ENCODE measurements at regions not wholly inside any gene's neighbourhood (a gene's known extent, or its start where the extent isn't known, plus 50 kb on each side); places are given as distances from the start of the nearest gene placed in this dataset.

DNA sequence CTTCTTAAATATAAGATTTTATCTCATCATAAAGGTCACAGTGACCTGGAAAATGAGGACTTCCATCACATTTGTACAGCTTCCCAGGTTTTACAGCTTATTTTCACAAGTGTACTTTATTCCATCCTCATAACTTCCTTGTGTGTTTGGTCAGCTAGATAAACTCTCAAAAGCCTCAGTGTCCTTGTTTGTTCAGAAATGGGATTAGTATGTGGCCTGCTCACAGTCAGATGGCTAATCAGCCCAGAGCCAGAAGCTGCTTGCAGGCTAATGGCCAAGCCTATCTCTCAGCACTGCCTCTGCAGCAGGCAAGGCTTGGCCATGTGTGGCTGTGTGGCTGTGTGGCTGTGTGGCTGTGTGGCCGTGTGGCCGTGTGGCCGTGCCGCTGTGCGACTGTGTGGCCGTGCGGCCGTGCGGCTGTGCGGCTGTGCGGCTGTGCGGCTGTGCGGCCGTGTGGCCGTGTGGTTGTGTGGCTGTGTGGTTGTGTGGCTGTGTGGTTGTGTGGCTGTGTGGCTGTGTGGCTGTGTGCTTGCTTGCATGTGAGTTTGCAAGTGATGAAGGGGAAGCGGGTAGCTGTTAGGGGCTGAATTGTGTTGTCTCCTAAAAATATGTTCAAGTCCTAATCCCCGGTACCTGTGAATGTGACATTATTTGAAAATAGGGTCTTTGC is 233.0 kb upstream of the TNP1 start:
- TF ChIP-seq, protein P1, sequence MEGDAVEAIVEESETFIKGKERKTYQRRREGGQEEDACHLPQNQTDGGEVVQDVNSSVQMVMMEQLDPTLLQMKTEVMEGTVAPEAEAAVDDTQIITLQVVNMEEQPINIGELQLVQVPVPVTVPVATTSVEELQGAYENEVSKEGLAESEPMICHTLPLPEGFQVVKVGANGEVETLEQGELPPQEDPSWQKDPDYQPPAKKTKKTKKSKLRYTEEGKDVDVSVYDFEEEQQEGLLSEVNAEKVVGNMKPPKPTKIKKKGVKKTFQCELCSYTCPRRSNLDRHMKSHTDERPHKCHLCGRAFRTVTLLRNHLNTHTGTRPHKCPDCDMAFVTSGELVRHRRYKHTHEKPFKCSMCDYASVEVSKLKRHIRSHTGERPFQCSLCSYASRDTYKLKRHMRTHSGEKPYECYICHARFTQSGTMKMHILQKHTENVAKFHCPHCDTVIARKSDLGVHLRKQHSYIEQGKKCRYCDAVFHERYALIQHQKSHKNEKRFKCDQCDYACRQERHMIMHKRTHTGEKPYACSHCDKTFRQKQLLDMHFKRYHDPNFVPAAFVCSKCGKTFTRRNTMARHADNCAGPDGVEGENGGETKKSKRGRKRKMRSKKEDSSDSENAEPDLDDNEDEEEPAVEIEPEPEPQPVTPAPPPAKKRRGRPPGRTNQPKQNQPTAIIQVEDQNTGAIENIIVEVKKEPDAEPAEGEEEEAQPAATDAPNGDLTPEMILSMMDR (IDR thresholded peaks at IDR 0.05; ENCODE audit: insufficient read depth, low read length, poor library complexity, severe bottlenecking), result no peak
- H3K27me3 ChIP-seq (ENCODE audit: control insufficient read depth, insufficient read depth, low read length), result no peaks in the 10 kb centered on the region

GRCh38 chr2:217091531-217091930 is 231.7 kb upstream of the TNP1 start:
- no peaks in the 10 kb centered on the region for H3K27me3 ChIP-seq (ENCODE audit: control insufficient read depth, insufficient read depth, low read length)
- TF ChIP-seq, protein P1 (IDR thresholded peaks at IDR 0.05; ENCODE audit: insufficient read depth, low read length, poor library complexity, severe bottlenecking), result no peak
- DNase-seq (ENCODE audit: low read depth), result no peak
- H3K36me3 ChIP-seq (ENCODE audit: control insufficient read depth, insufficient read depth, low read length), result no peaks in the 10 kb centered on the region
- no peak overlapping the region for H3K4me3 ChIP-seq (ENCODE audit: low read depth, low read length)

More for the DNA sequence above, 233.0 kb upstream of the TNP1 start:
- Histone ChIP-seq H3K36me3 (ENCODE audit: control insufficient read depth, insufficient read depth, low read length) (no peaks in the 10 kb centered on the region), H3K4me3 (ENCODE audit: low read depth, low read length) (no peak overlapping the region)
- no peak for DNase-seq (ENCODE audit: low read depth)

DNA sequence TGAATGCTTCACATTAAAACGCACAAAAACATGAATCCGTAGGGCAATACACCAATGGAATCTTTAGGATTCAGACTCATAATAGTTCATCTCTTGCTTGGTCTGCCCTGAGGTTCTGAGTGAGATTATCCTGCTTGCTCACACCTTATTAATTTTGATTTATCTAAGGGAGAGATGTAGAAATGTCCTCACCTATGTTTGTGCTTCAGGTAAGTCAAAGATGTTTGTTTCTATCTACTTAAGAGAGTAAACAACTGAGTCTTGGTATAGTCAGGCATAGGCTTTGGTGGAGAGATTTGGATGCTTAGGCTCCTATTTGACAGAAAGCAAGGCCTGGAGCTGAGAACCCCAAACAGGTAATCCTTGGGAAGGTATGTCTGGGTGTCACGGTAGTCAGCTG is 231.0 kb upstream of the TNP1 start:
- no peak for DNase-seq (ENCODE audit: low read depth)
- Histone ChIP-seq H3K27me3 (ENCODE audit: control insufficient read depth, insufficient read depth, low read length) (no peaks in the 10 kb centered on the region), H3K4me3 (ENCODE audit: low read depth, low read length) (no peak overlapping the region), H3K36me3 (ENCODE audit: control insufficient read depth, insufficient read depth, low read length) (no peaks in the 10 kb centered on the region)
- TF ChIP-seq, protein P1 (IDR thresholded peaks at IDR 0.05; ENCODE audit: insufficient read depth, low read length, poor library complexity, severe bottlenecking), result no peak

- Histone ChIP-seq H3K36me3 (ENCODE audit: control insufficient read depth, insufficient read depth, low read length) (no peaks in the 10 kb centered on the region), H3K4me3 (ENCODE audit: low read depth, low read length) (no peak overlapping the region), H3K27me3 (ENCODE audit: control insufficient read depth, insufficient read depth, low read length) (no peaks in the 10 kb centered on the region)
- TF ChIP-seq, protein P1 (IDR thresholded peaks at IDR 0.05; ENCODE audit: insufficient read depth, low read length, poor library complexity, severe bottlenecking), result no peak
- no peak for DNase-seq (ENCODE audit: low read depth)
Measured at GRCh38 chr2:217090024-217090473, 230.2 kb upstream of the TNP1 start.

- Histone ChIP-seq H3K36me3 (ENCODE audit: control insufficient read depth, insufficient read depth, low read length) (no peaks in the 10 kb centered on the region), H3K4me3 (ENCODE audit: low read depth, low read length) (no peak overlapping the region), H3K27me3 (ENCODE audit: control insufficient read depth, insufficient read depth, low read length) (no peaks in the 10 kb centered on the region)
- TF ChIP-seq, protein P1 (IDR thresholded peaks at IDR 0.05; ENCODE audit: insufficient read depth, low read length, poor library complexity, severe bottlenecking), result no peak
- no peak for DNase-seq (ENCODE audit: low read depth)
Measured at GRCh38 chr2:217086718-217087117, 226.9 kb upstream of the TNP1 start.

DNA sequence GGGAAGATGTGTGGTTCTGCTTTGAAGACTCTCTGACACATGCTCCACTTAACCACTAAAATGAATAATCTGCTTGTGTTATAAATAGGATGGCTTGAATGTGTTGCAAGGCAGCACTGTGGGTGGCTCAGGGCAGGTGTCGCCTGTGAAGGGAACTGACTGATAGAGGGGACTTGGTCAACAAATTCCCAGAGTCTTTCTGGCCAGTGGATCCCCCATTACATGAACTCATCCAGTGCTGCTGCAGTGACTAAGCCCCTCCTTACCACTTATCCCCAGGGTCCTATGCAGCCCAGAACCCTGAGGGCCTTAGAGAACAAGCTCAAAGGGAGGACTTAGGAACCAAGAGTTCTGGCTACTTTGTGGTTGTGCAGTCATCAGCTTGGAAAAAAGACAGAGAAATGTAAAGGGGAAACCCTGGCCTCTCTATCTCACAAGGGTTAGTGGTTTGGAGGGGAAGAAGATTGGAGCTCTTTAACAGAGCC is 226.2 kb upstream of the TNP1 start:
- no peak for DNase-seq (ENCODE audit: low read depth)
- Histone ChIP-seq H3K36me3 (ENCODE audit: control insufficient read depth, insufficient read depth, low read length) (no peaks in the 10 kb centered on the region), H3K4me3 (ENCODE audit: low read depth, low read length) (no peak overlapping the region), H3K27me3 (ENCODE audit: control insufficient read depth, insufficient read depth, low read length) (no peaks in the 10 kb centered on the region)
- TF ChIP-seq, protein P1 (IDR thresholded peaks at IDR 0.05; ENCODE audit: insufficient read depth, low read length, poor library complexity, severe bottlenecking), result no peak
